Sciatic nerve (tissue), 2 donors: ENCODE measurements at regions not wholly inside any gene's neighbourhood (a gene's known extent, or its start where the extent isn't known, plus 50 kb on each side); places are given as distances from the start of the nearest gene placed in this dataset.
A peak's percentile ranks its signal among the peaks of the same experiment; 100 is the strongest.
"Not testable (repeated sequence)": the region's sequence is repeated elsewhere in the genome, so short reads cannot be mapped to it uniquely, and the experiment has no call there.

Experiments
- ATAC-seq: fragments of 200-7000 bp; cut with Tn5 transposase; one replicate; pipeline ENCODE4 v1.9.1; 2020; ENCODE audit warnings: mild to moderate bottlenecking, moderate library complexity
- DNase-seq: peaks from one replicate; pipeline ENCODE4 v3.0.0-alpha.2; 2020; ENCODE audit warnings: low spot score
- intact Hi-C: fragments of 100-400 bp; cut with DNase I; formaldehyde crosslinking; loops from one replicate; pipeline ENCODE4 v1.14.2; 2022
- donor health status: DM: no; HTN: no; CAD: no.
- donor health status: DM: no; HTN: no; CAD: no.

GRCh38 chr17:63221939-63222338 lies 224.2 kb downstream of the CYB561 start:
- intact Hi-C loops = no loop called here
- DNase-seq = no peak
- no peak for ATAC-seq

- no peak for DNase-seq
- ATAC-seq = no peak
- intact Hi-C loops = no loop called here
These were observed 223.5 kb downstream of the CYB561 start for GRCh38 chr17:63222655-63223054.

GRCh38 chr17:63223212-63223911 lies 222.7 kb downstream of the CYB561 start:
- ATAC-seq (no peak), DNase-seq (no peak)

GRCh38 chr17:63224644-63225043 lies 221.5 kb downstream of the CYB561 start:
- DNase-seq = no peak
- ATAC-seq = no peak
- intact Hi-C loops = no loop called here

More at GRCh38 chr17:63223212-63223911, 222.7 kb downstream of the CYB561 start:
- intact Hi-C loops = no loop called here

GRCh38 chr17:63226720-63227119 lies 219.4 kb downstream of the CYB561 start:
- DNase-seq, intact Hi-C loops, ATAC-seq: not testable (repeated sequence)

DNA sequence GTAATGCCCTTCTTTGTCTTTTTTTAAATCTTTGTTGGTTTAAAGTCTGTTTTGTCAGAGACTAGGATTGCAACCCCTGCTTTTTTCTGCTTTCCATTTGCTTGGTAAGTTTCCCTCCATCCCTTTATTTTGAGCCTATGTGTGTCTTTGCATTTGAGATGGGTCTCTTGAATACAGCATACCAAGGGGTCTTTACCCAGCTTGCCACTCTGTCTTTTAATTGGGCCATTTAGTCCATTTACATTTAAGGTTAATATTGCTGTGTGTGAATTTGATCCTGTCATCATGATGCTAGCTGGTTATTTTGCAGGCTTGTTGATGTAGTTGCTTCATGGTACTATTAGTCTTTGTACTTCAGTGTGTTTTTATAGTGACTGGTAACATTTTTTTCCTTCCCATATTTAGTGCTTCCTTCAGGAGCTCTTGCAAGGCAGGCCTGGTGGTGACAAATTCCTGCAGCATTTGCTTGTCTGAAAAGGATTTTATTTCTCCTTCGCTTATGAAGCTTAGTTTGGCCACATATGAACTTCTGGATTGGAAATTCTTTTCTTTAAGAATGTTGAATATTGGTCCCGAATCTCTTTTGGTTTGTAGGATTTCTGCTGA lies 215.0 kb downstream of the CYB561 start:
- DNase-seq, ATAC-seq, intact Hi-C loops: not testable (repeated sequence)

DNA sequence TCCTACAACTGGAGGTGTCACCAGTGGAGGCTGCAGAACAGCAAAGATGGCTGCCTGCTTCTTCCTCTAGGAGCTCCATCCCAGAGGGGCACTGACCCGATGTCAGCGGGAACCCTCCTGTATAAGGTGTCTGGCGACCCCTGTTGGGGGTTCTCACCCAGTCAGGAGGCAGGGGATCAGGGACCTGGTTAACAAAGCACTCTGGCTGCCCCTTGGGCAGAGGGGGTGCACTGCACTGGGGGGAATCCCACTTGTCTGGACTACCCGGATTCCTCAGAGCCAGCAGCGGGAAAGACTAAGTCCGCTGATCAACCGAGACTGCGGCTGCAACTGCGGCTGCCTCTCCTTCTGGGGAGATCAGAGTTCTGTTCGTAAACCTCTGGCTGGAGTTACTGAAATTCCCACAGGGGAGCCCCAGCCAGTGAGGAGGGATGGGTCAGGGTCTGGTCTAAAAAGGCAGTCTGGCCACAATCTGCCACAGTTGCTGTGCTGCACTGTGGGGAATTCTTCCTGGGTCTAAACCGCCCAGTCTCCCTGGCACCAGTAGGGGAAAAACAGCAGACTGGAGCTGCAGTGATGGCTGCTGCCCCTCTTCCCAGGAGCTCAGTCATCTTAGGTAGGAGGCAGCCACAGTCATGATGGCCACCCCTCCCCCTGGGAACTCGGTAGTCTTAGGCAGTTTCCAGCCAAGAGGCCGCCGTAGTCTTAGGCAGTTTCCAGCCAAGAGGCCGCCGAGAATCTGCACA lies 213.4 kb downstream of the CYB561 start:
- intact Hi-C loops = no loop called here
- ATAC-seq (no peak), DNase-seq (no peak)

DNA sequence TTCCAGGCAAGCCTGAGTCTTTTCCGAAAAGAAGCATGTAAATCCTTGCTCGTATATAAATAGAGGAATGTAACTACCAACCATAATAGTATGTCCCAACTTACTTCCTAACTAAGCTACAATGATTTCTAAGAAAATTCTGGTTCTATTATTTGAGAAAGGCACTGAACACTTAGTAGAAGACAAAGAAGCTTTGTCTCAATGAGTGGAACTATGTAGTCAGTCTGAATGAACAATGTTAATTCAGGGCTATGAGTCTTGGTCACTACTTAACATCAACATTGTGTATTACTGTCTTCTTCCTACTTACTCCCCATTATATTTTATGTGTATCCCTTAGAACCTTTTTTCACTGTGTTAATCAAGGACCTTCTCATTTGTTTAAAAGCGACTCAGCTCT lies 206.0 kb downstream of the CYB561 start:
- intact Hi-C loops = no loop called here
- ATAC-seq (no peak), DNase-seq (no peak)

GRCh38 chr17:63246344-63246743 lies 199.8 kb downstream of the CYB561 start:
- DNase-seq (no peak), ATAC-seq (no peak)
- intact Hi-C loops = no loop called here

DNA sequence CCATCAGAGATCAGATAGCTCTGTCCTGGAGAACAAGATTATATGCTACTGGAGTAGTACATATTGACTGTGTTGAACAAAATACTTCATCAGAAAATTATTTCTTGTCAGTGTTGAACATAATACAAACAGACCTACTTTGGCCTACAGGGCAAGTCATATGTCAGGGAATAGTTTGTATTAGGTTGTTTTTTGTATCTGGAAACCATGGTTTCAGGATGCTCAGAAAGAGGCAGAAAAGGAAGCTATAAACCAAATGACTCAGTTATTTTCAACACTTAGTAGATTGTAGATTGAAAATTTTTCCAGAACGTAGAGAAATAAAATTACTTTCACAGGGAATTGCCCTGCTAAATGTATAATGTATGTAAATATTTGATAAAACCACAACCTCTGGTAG lies 198.4 kb downstream of the CYB561 start:
- DNase-seq = no peak
- no peak for ATAC-seq
- intact Hi-C loops = no loop called here

GRCh38 chr17:63249256-63250004 lies 196.7 kb downstream of the CYB561 start:
- no peak for ATAC-seq
- DNase-seq = no peak
- intact Hi-C loops = no loop called here

- intact Hi-C loops = no loop called here
- DNase-seq (no peak), ATAC-seq (peak; percentile 73)
These were observed 195.3 kb downstream of the CYB561 start for GRCh38 chr17:63250830-63251229.

DNA sequence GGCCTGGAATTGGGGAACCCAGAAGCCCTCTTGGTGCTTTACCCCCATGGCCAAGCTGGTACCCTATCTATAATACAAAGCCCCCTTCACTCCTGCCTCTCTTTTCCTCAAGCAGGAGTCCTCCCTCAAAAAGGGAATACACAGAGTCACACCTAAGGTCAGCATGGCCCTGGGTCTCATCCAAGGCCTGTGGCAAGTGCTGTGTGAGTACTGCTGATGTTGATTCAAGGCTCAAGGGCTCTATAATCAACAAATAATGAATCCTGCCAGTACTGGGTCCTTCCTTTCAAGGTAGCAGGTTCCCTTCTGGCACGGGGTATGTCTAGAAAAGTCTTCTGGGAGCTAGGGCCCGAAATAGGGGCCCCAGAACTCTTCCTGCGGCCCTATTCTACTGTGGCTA lies 187.3 kb downstream of the CYB561 start:
- DNase-seq (no peak), ATAC-seq (no peak)
- intact Hi-C loops = no loop called here

DNA sequence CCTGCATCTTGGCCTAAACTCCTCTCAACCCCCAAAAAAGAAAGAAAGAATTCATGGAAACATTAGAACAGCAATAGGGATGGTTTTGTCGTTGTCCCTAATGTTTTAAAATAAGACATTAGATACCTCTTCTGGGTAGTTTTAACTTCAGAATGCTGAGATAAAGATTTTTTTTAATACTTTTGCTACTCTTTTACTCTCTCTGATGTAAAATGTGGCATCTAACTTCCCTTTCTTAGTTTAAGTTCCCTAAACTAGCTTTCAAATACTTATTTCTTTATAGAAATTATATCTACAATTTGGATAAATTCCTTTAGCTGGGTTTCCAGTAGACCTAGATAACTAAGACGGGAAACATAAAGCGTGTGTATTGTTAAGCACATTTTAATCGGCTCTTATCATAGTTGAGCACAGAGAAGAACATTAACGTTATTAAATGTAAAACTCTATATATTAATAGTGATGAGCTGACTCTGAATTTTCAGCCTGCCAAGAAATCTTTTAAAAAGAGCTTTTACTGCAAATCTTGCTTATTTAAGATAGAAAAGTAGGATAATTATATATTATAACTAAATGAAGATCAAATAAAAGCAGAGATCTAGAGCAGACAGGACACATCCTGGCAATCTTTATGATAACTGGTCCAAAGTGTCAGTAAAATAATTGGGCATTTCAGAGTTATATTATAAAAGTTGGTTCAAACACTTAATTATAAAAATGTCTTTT lies 183.2 kb downstream of the CYB561 start:
- ATAC-seq (no peak), DNase-seq (no peak)
- intact Hi-C loops = no loop called here

- intact Hi-C loops = no loop called here
- DNase-seq (no peak), ATAC-seq (no peak)
These were observed 180.6 kb downstream of the CYB561 start for GRCh38 chr17:63265526-63265925.

- ATAC-seq (no peak), DNase-seq (no peak)
- intact Hi-C loops = no loop called here
These were observed 178.3 kb downstream of the CYB561 start for GRCh38 chr17:63267846-63268245.

DNA sequence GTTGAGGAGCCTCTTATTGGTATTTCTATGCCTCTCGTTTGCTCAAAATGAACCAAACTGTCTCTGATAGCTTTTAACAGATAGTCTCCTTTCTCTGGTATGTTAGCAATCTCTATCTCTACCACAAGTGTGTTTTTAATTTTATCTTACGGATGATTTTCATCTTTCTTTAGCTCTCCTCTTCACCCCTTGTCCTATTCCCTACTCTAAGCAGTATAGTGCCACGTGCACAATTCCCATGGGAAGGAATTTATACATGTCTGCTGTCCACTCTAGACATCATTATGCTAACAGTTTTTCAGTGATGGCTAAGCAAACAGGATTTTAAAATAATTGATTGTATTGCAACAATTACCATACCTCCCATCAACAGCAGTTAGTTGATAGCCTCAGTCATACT lies 177.3 kb downstream of the CYB561 start:
- ATAC-seq = no peak
- no peak for DNase-seq
- intact Hi-C loops = no loop called here

DNA sequence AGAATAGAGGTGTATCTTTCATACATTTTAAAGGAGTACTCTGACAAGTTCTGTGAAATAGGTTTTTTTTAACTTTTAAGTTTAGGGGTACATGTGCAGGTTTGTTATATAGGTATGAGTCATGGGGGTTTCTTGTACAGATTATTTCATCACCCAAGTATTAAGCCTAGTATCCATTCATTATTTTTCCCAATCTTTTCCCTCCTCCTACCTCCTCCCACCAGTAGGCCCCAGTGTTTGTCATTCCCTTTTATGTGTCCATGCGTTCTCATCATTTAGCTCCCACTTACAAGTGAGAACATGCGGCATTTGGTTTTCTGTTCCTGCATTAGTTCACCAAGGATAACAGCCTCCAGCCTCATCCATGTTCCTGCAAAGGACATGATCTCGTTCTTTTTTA lies 175.5 kb downstream of the CYB561 start:
- DNase-seq (no peak), ATAC-seq (no peak)
- intact Hi-C loops = no loop called here

DNA sequence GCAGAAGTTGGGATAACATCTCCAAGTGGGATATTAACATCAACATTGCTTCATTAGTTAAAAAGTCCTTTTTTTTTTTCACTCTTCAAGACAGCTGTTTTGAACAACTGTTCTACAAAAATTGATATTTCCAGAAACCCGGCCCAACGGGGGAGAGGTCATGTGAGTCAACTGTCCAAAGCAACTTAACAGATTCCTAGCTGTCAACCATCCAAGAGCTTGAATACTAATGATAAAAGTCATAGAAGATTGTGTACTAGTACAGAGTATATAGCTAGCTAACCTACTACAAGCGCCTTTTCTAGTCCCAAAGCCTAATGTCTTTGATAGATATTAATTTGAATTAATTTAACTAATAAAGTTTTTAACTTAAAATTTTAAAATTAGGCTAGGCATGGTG lies 172.0 kb downstream of the CYB561 start:
- DNase-seq (no peak), ATAC-seq (peak; percentile 58)
- intact Hi-C loops = no loop called here
